Mesenchymal stem cell (in vitro differentiated cells and primary cell): ENCODE measurements at regions not wholly inside any gene's neighbourhood (a gene's known extent, or its start where the extent isn't known, plus 50 kb on each side); places are given as distances from the start of the nearest gene placed in this dataset.

Source experiments
- DNase-seq: peaks from one replicate; pipeline ENCODE4 v3.0.0-alpha.2; 2013
- H2AFZ ChIP-seq: one replicate; pipeline ENCODE4 v1.6.1; 2013; ENCODE audit warnings: low read depth, mild to moderate bottlenecking, control low read depth, inconsistent platforms, low read length, moderate library complexity
- H2AK5ac ChIP-seq: 2 replicates; pipeline ENCODE4 v1.6.1; 2013; ENCODE audit warnings: low read length, moderate library complexity, mild to moderate bottlenecking, inconsistent platforms; ENCODE audit not compliant: severe bottlenecking
- H2BK120ac ChIP-seq: one replicate; pipeline ENCODE4 v1.6.1; 2013; ENCODE audit warnings: low read depth, mild to moderate bottlenecking, inconsistent platforms, low read length, moderate library complexity
- H2BK12ac ChIP-seq, 2 experiments: one replicate each; pipeline ENCODE4 v1.6.1; 2013; ENCODE audit warnings: inconsistent platforms in 2 of 2, low read length in 2 of 2, mild to moderate bottlenecking in 2 of 2, moderate library complexity in 2 of 2, control low read depth in 1 of 2
- H2BK15ac ChIP-seq: one replicate; pipeline ENCODE4 v1.6.1; 2013; ENCODE audit warnings: mild to moderate bottlenecking, low read depth, inconsistent platforms; ENCODE audit not compliant: poor library complexity, severe bottlenecking
- H2BK5ac ChIP-seq: 2 replicates; pipeline ENCODE4 v1.6.1; 2013; ENCODE audit warnings: low read depth, mild to moderate bottlenecking, low read length, control low read depth, inconsistent platforms; ENCODE audit not compliant: poor library complexity, severe bottlenecking
- H3K14ac ChIP-seq, 2 experiments: one replicate each; pipeline ENCODE4 v1.6.1; 2013; ENCODE audit warnings: inconsistent platforms in 2 of 2, low read length in 2 of 2, control low read depth in 1 of 2, mild to moderate bottlenecking in 1 of 2, moderate library complexity in 1 of 2
- H3K18ac ChIP-seq, 2 experiments: one replicate each; pipeline ENCODE4 v1.6.1; 2013; ENCODE audit warnings: inconsistent platforms in 2 of 2, low read length in 2 of 2, control low read depth in 1 of 2, low read depth in 1 of 2, mild to moderate bottlenecking in 1 of 2
- H3K23ac ChIP-seq, 2 experiments: one replicate each; pipeline ENCODE4 v1.6.1; 2013; ENCODE audit warnings: inconsistent platforms in 2 of 2, low read length in 2 of 2, mild to moderate bottlenecking in 2 of 2, moderate library complexity in 2 of 2, control low read depth in 1 of 2
- H3K27ac ChIP-seq: 2 replicates; pipeline ENCODE4 v1.5.1; 2013; ENCODE audit warnings: mild to moderate bottlenecking, moderate library complexity, low read length, control low read depth, inconsistent platforms; ENCODE audit not compliant: poor library complexity, severe bottlenecking
- H3K27me3 ChIP-seq, 2 experiments: 2 replicates each; pipeline versions ENCODE4 v1.6.1 to v1.7.0; 2013; ENCODE audit warnings: low read length in 2 of 2, mild to moderate bottlenecking in 2 of 2, moderate library complexity in 2 of 2, control low read depth in 1 of 2, inconsistent platforms in 1 of 2; ENCODE audit not compliant: control insufficient read depth in 1 of 2, insufficient read depth in 1 of 2
- H3K36me3 ChIP-seq, 2 experiments: 2 replicates each; pipeline versions ENCODE4 v1.6.1 to v1.7.0; 2013; ENCODE audit warnings: low read length in 2 of 2, control low read depth in 1 of 2, inconsistent platforms in 1 of 2, low read depth in 1 of 2, mild to moderate bottlenecking in 1 of 2; ENCODE audit not compliant: insufficient read depth in 2 of 2, control insufficient read depth in 1 of 2
- H3K4ac ChIP-seq, 2 experiments: one replicate each; pipeline ENCODE4 v1.6.1; 2013; ENCODE audit warnings: inconsistent platforms in 2 of 2, low read length in 2 of 2, mild to moderate bottlenecking in 2 of 2, moderate library complexity in 2 of 2, control low read depth in 1 of 2, low read depth in 1 of 2
- H3K4me1 ChIP-seq: 2 replicates; pipeline ENCODE4 v1.6.1; 2013; ENCODE audit warnings: low read depth, low read length, control low read depth; ENCODE audit not compliant: control insufficient read depth, insufficient read depth
- H3K4me2 ChIP-seq: 2 replicates; pipeline ENCODE4 v1.6.1; 2013; ENCODE audit warnings: low read length, mild to moderate bottlenecking, inconsistent platforms; ENCODE audit not compliant: poor library complexity, severe bottlenecking
- H3K4me3 ChIP-seq, 2 experiments: 2 replicates each; pipeline versions ENCODE4 v1.5.1 to v1.7.0; 2013; ENCODE audit warnings: low read length in 2 of 2, mild to moderate bottlenecking in 2 of 2, control low read depth in 1 of 2, low read depth in 1 of 2; ENCODE audit not compliant: insufficient read depth in 1 of 2
- H3K79me1 ChIP-seq: replicated peaks from 2 replicates; pipeline ENCODE4 v1.6.1; 2013; ENCODE audit warnings: mild to moderate bottlenecking, control low read depth, low read length, inconsistent platforms; ENCODE audit not compliant: poor library complexity, severe bottlenecking
- H3K9ac ChIP-seq: 2 replicates; pipeline ENCODE4 v1.7.0; 2013; ENCODE audit warnings: mild to moderate bottlenecking, low read length, moderate library complexity
- H3K9me3 ChIP-seq: 2 replicates; pipeline ENCODE4 v1.7.0; 2013; ENCODE audit warnings: mild to moderate bottlenecking, low read length; ENCODE audit not compliant: control insufficient read depth
- H4K8ac ChIP-seq: one replicate; pipeline ENCODE4 v1.6.1; 2013; ENCODE audit warnings: inconsistent platforms, mild to moderate bottlenecking, low read length, moderate library complexity
- H4K91ac ChIP-seq: one replicate; pipeline ENCODE4 v1.6.1; 2013; ENCODE audit warnings: mild to moderate bottlenecking, low read length, inconsistent platforms
- WGBS: methylation state at CpG from one replicate; pipeline ENCODE4 v1.1.7; 2013; ENCODE audit warnings: mixed read lengths; 5-methylcytosine and 5-hydroxymethylcytosine counted together

DNA sequence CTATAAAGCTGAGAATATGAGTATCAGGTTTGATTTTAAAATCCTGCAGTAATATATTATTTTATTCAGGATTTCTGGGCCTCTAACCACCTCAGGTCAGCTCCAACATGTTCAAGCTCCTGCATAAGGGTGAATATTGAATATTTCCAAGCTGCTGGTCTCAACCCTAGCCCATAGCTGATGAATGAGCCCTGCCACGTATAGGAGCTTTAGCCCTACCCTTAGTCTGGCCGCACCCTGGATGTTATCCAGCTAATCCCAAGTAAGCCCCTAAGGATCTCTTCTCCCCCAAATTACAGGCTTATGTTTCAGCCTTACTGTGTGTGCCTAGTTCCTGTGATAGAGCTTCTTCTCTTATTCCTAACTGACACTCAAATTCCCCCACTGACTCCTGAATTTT, 240.6 kb downstream of the KCTD12 start:
- H2BK12ac ChIP-seq, result no peak overlapping the region
- no peak for DNase-seq
- no peaks in the 10 kb centered on the region for H3K79me1 ChIP-seq
- H3K9ac ChIP-seq, result no peak overlapping the region
- no peaks in the 10 kb centered on the region for H3K9me3 ChIP-seq
- no peak overlapping the region for H2BK5ac ChIP-seq
- H3K27ac ChIP-seq, result no peak overlapping the region
- H3K27me3 ChIP-seq, result peaks cover 0 to 4% of the 10 kb centered on the region in 2 experiments
- no peak overlapping the region for H3K4me2 ChIP-seq
- no peaks in the 10 kb centered on the region for H3K4me1 ChIP-seq
- no peak overlapping the region for H4K91ac ChIP-seq
- no peak overlapping the region for H3K4me3 ChIP-seq
- H3K36me3 ChIP-seq, result no peaks in the 10 kb centered on the region
- no peak overlapping the region for H3K14ac ChIP-seq
- H2BK15ac ChIP-seq, result no peak overlapping the region
- no peak overlapping the region for H3K18ac ChIP-seq
- no peak overlapping the region for H3K23ac ChIP-seq
- no peak overlapping the region for H3K4ac ChIP-seq
- no peak overlapping the region for H4K8ac ChIP-seq
- WGBS, result 72% methylated on average over 2 of the region's 2 CpGs
- no peak overlapping the region for H2AFZ ChIP-seq
- no peak overlapping the region for H2BK120ac ChIP-seq
- no peak overlapping the region for H2AK5ac ChIP-seq

DNA sequence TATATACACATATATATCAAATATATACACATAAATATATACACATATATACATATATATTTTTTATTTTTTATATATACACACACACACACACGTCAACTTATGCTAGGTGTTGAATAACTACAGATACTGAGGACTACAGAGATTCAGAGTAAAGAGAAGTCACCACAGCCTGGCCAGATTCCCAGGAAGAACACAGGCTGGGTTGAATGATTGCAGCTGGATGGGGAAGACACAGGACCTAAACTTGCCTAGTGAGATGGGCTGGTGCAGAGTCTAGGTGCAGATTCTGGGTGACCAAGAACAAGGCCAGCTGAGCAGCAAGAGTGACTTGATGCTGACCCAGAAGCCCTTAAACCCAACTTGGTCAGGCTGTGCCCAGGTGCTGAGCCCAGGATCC, 241.3 kb downstream of the KCTD12 start:
- Histone ChIP-seq H3K27ac (no peak overlapping the region), H3K9ac (no peak overlapping the region), H3K9me3 (no peaks in the 10 kb centered on the region), H3K23ac (no peak overlapping the region), H3K14ac (no peak overlapping the region), H3K4me2 (no peak overlapping the region), H3K79me1 (no peaks in the 10 kb centered on the region), H2AFZ (no peak overlapping the region), H2AK5ac (no peak overlapping the region), H4K8ac (no peak overlapping the region), H2BK120ac (no peak overlapping the region), H2BK15ac (no peak overlapping the region), H3K27me3 (peaks cover 0 to 4% of the 10 kb centered on the region in 2 experiments), H2BK5ac (no peak overlapping the region), H4K91ac (no peak overlapping the region), H3K4me3 (no peak overlapping the region), H3K4me1 (no peaks in the 10 kb centered on the region), H3K4ac (no peak overlapping the region), H2BK12ac (no peak overlapping the region), H3K36me3 (no peaks in the 10 kb centered on the region), H3K18ac (no peak overlapping the region)
- DNase-seq, result no peak
- no CpG with 5 or more reads among the region's 1 CpG for WGBS

DNA sequence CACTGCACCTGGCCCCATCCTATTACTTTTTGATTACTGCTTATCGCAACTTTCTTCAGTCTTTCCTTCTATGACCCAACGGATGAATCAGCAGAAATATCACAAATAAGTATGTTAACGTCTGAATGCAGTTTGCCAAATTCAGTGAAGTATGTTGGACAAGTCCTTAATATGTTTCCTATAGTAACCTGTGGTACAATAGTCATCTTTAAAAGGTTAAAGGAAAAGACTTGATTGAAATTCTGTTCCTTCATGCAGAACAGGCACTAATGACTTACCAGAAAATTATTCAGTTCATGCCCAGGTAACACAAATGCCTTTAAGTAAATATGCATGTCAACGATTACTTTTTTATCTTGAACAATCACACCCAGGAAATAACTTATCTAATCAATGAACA, 242.6 kb downstream of the KCTD12 start:
- 100% methylated on average over 1 of the region's 4 CpGs for WGBS
- H3K4me2 ChIP-seq, result no peak overlapping the region

DNA sequence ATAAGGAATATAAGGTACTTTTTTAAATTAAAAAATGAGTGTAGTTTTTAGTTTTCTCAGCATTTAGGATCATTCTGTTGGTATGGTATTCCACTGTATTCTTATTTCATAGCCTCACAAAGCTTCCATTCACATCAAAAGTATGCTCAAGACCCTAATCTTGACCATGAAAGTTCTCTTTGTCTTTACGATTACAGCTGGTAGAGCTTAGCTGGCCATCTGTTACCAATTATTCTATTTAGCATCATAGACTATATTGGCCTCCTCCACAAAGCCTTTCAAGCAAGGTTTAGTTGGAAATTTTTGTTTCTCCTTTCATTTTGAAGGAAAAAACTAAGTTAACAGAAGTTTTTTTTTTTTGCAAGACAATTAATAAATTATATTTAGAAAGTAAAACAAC, 245.1 kb downstream of the KCTD12 start:
- Histone ChIP-seq H2BK5ac (no peak overlapping the region), H3K79me1 (no peaks in the 10 kb centered on the region), H3K27ac (no peak overlapping the region), H4K8ac (no peak overlapping the region), H3K4me2 (no peak overlapping the region), H4K91ac (no peak overlapping the region), H2AK5ac (no peak overlapping the region), H2BK12ac (no peak overlapping the region), H3K4ac (no peak overlapping the region), H3K4me3 (no peak overlapping the region), H2BK15ac (no peak overlapping the region), H3K14ac (no peak overlapping the region), H2BK120ac (no peak overlapping the region), H2AFZ (no peak overlapping the region), H3K9ac (no peak overlapping the region), H3K36me3 (no peaks in the 10 kb centered on the region), H3K4me1 (no peaks in the 10 kb centered on the region), H3K27me3 (no peaks in the 10 kb centered on the region), H3K9me3 (no peaks in the 10 kb centered on the region), H3K18ac (no peak overlapping the region), H3K23ac (no peak overlapping the region)
- DNase-seq, result no peak
- 87% methylated on average over 1 of the region's 1 CpG for WGBS

More for the DNA sequence above, 242.6 kb downstream of the KCTD12 start:
- no peak overlapping the region for H4K91ac ChIP-seq
- H3K9me3 ChIP-seq, result no peaks in the 10 kb centered on the region
- no peaks in the 10 kb centered on the region for H3K79me1 ChIP-seq
- H2BK120ac ChIP-seq, result no peak overlapping the region
- no peak overlapping the region for H3K23ac ChIP-seq
- H3K14ac ChIP-seq, result no peak overlapping the region
- no peak overlapping the region for H3K4me3 ChIP-seq
- H3K36me3 ChIP-seq, result no peaks in the 10 kb centered on the region
- H2BK12ac ChIP-seq, result no peak overlapping the region
- no peak overlapping the region for H2AK5ac ChIP-seq
- H2BK5ac ChIP-seq, result no peak overlapping the region
- peaks cover 0 to 4% of the 10 kb centered on the region in 2 experiments for H3K27me3 ChIP-seq
- no peak overlapping the region for H3K9ac ChIP-seq
- no peak for DNase-seq
- no peak overlapping the region for H2AFZ ChIP-seq
- no peak overlapping the region for H3K18ac ChIP-seq
- H3K4me1 ChIP-seq, result no peaks in the 10 kb centered on the region
- H3K4ac ChIP-seq, result no peak overlapping the region
- no peak overlapping the region for H2BK15ac ChIP-seq
- no peak overlapping the region for H4K8ac ChIP-seq
- no peak overlapping the region for H3K27ac ChIP-seq
